ENCODE measurements at regions not wholly inside any gene's neighbourhood (a gene's known extent, or its start where the extent isn't known, plus 50 kb on each side); places are given as distances from the start of the nearest gene placed in this dataset.
A peak's percentile ranks its signal among the peaks of the same experiment; 100 is the strongest.
"Not testable (repeated sequence)": the region's sequence is repeated elsewhere in the genome, so short reads cannot be mapped to it uniquely, and the experiment has no call there.

DNA sequence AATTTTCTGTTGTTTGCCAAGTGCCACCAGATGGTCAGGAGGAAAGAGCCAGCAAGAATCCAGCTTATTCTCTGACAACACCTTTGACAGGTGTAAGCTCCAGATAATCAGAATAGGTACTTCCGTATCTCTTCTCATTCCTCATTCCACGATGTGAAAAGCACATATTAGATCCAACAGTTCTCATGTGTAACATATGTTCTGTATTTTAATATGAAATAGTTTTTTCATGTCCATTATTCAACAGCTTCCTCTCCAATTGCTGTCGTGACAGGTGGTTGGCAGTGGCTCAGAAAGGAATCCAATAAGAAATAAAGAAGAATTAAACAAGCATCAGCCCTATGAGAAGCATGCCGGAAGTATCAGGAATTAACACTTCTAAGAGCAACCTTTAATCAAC lies 1624.7 kb downstream of the MRPL39 start:
- DNase-seq (ENCODE audit: low read depth) = no peak

DNA sequence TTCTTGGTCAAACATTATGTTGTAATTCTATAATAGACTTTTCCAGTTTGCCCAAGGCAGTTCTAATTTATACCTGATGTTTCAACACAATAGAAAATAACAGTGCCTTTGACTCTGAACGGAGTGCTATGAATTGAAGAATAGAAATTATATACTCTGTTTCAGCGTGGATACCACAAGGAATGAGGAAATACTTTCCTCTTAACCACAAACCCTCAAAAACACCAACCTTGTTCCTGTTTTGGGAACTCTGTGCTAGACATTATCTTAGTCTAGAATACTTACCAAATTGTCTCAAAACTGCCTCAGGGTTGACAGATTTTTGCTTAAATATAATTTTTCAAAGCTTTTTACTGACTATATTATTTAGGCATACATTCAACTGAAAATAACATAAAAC lies 1629.3 kb downstream of the MRPL39 start:
- no peak for DNase-seq (ENCODE audit: low read depth)

- peak; percentile 37 for DNase-seq (ENCODE audit: low read depth)
Observed at GRCh38 chr21:23968722-23969647, 1638.3 kb downstream of the MRPL39 start.

DNA sequence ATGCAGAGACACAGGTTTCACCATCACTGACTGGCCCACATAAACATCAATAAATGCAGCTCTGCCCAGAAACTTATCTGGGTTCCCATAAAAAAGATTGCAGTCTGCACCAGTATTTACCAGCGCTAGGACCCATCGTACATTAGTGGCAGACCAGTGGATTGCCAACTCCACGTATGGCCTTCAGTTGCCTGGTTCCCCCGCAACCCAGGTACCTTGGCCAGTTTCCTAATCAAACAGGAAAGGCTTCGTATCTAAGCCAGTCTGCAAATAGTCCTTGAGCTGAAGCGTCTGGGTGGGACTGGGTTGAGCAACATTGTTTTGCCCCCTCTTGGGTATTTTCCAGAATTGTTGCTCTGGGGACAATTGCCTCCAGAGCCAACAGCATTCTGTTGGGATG lies 1639.3 kb downstream of the MRPL39 start:
- DNase-seq (ENCODE audit: low read depth) = no peak

DNA sequence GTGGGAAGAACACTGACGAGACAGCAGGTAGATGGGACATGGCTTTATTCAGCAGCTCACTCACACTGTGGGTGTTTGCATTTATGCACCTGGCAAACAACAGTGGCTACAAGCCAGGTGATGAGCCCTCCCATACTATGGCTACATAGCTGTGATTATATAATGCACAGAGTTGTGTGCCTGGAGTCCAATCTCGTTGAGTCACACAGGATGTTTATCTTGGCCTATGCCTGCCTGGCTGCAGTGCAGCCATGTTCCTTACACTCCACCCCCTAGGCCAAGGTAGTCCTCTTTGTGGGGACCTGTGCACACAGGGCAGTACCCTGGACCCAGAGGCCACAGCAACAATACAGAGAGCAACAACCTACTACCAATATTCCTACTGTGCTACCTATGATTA lies 1643.8 kb downstream of the MRPL39 start:
- no peak for DNase-seq (ENCODE audit: low read depth)

DNA sequence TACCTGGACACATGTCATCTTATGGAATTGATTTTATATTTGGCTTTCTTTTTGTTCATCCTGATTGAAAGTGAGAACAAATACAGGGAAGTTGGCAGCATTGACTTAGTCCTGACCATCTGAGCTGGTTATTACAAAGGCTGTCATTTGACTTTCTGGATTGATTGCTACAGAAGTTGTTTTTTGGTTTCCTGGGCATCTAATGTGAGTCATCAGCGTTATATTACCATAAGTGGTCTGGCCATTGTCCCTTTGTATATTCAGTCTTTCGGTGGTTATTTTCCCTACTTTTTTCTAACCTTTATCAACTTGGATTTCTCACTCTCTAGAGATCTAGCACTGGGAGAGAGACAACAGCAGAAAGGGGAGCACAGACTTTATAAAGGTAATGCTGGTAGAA lies 1646.5 kb downstream of the MRPL39 start:
- DNase-seq (ENCODE audit: low read depth) = no peak

DNA sequence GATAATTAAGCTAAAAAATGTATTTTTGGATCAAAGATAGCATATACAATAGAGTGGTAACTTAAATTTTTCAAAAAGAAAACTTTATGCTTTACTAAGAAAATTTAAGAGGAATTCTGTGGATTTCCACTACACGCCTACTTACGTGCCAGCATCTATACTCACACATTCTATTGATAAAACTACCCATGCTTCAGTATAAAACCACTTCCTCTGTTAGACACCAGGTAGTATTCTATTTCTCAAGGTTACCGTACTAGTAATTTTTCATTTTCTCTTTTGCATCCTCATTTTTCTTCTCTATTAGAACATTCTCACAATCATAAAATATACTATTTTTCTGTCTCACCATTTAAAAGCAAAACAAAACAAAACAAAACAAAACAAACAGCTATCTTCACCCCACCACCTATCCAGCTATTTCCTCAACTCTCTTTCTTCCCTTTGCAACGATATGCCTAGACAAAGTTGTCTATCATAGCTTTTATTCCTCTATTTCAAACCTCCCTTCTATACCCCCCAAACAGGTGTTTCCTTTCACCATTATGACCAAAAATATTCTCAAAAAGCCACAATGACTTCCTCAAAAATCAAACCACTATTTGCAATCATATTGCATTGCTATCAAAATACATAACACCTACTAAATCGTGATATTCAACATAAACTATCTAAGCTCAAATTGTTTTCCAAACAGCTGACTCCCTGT lies 1652.0 kb downstream of the MRPL39 start:
- DNase-seq (ENCODE audit: low read depth) = no peak

- DNase-seq (ENCODE audit: low read depth) = no peak
Observed at GRCh38 chr21:23952269-23952668, 1655.0 kb downstream of the MRPL39 start.

- no peak for DNase-seq (ENCODE audit: low read depth)
Observed at GRCh38 chr21:23951251-23951650, 1656.0 kb downstream of the MRPL39 start.

DNA sequence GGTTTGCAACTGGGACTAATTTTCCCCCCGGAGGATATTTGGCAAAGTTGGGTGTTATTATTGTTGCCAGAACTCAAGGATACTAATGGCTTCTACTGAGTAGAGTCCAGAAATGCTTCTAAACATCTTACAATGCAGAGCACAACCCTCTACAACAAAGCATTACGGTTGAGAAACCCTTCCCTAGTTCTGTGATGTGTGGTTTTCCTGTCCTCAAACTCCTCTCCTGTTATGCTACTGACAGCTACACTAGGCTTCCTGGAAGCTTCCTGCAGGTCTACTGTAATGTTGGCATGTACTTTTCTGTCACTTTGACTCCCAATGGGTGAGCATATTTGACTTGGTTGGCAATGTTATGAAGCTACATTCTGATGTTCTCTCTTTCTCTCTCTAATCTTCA lies 1656.9 kb downstream of the MRPL39 start:
- DNase-seq (ENCODE audit: low read depth) = no peak

DNA sequence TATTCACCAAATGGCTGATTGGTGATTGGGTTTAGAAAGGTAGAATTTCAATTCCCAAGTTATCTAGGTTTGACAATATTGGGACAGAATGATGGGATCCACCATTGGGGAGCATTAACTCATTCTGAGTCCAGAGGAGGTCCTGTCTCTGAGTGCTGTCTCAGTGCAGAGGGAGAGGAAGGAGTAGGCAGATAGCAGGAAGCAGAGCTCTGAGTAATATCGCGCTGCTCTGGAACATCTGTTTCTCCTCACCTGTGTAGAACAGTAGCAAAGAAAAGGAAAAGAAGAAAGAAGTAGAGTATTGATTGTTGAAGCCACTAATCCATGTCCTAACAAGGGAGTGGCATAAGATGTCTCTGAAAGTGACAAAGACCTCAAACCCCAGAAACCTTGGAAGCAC lies 1657.8 kb downstream of the MRPL39 start:
- no peak for DNase-seq (ENCODE audit: low read depth)

- no peak for DNase-seq (ENCODE audit: low read depth)
Observed at GRCh38 chr21:23939369-23940065, 1667.8 kb downstream of the MRPL39 start.

DNA sequence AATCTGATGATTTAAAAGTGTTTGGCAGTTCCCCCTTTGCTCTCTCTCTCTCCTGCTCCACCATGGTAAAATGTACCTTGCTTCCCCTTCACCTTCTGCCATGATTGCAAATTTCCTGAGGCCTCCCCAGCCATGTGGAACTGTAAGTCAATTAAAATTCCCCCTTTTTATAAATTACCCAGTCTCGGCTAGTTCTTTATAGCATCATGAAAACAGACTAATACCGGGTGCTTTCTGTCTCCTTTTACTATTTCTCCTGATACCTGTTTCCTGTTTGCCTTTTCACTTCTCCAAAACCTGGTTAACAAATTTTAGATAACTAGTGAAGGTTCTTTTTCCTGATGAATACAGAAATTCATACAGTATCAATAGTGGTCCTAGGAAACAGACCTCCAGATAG lies 1670.3 kb downstream of the MRPL39 start:
- no peak for DNase-seq (ENCODE audit: low read depth)

DNA sequence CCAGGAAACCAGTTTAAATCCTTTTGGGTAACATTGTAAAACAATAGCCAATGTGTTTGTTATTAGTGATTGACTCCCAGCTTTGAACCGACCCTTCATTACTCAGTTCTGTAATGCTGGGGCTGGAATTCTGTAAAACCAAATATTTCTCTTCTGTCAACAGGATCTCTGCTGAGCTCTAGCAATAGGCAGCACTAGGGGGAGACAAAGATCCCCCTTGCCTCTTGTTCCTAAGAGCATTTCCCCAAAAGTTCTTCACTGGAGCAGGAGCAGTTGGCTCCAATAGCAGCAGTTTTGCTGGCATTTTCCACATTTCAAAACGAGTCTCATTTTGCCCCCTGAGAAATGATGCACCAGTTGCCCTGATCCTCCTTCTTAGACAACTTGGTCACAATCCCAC lies 1671.1 kb downstream of the MRPL39 start:
- DNase-seq (ENCODE audit: low read depth) = no peak

DNA sequence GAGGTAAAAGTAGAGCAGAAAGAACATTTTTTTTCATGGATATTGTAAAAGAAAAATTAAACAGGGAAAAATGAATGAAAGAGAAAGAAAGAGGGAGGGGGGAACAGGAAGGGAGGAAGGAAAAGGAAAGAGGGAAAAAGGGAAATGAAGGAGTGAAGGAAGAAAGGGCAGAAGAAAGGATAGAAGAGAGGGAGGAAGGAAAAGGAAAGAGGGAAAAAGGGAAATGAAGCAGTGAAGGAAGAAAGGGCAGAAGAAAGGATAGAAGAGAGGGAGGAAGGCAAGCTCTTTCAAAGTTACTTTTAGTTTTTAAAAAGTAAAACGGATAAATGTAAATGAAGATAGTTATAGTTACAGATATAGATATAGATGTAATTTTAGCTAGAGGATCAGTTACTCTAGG lies 1676.7 kb downstream of the MRPL39 start:
- no peak for DNase-seq (ENCODE audit: low read depth)

DNA sequence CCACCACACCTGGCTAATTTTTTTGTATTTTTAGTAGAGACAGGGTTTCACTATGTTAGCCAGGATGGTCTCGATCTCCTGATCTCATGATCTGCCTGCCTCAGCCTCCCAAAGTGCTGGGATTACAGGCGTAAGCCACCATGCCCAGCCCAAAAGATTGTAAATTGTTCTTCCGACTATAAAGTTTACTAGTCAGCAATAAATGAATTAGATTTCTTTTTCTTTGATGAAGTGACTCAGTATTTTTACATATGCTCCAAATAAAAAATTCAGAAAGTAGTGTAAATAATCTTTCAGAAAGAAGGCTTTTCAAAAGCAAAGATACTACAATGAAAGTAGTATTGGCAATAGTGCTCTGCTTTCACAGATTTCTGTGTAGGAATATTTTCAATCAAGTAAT lies 1680.9 kb downstream of the MRPL39 start:
- not testable (repeated sequence) for DNase-seq (ENCODE audit: low read depth)

DNA sequence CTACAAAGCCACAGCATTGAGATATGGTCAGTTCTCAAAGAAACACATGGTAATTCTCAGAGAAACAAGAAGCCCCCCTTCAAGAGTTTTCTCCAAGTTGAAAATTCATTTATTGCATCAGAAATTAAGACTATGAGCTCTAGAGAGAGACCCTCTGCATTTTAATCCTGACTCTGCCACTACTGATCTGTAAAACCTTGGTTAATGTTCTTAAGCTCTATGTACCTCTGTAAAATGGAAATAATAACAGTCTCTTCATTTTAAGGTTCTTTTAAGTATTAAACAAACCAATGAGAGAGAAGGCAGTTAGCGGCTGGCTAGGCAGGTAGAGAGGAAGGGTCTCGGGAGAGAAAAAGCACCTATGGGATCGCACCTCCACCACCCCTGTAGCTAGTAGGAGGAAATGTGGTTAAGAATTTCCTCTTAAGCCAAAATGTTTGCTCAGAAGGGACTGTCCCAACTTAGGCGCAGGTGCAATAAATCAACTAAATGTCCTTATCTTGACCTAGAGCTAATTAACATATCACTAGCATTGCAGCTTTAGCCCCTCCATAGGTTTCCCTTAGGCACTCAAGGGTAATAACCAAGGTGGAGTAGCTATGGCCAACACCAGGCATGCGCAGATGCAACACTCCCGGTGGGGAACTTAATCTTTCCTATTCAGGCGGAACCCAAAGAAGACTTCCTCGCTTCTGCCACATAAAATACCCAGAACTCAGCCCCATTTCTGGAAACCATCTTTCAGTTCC lies 1685.4 kb downstream of the MRPL39 start:
- DNase-seq (ENCODE audit: low read depth) = no peak

GRCh38 chr21:23900727-23901126 lies 1706.6 kb downstream of the MRPL39 start:
- no peak for DNase-seq (ENCODE audit: low read depth)

GRCh38 chr21:23899561-23899960 lies 1707.7 kb downstream of the MRPL39 start:
- DNase-seq (ENCODE audit: low read depth) = no peak

DNA sequence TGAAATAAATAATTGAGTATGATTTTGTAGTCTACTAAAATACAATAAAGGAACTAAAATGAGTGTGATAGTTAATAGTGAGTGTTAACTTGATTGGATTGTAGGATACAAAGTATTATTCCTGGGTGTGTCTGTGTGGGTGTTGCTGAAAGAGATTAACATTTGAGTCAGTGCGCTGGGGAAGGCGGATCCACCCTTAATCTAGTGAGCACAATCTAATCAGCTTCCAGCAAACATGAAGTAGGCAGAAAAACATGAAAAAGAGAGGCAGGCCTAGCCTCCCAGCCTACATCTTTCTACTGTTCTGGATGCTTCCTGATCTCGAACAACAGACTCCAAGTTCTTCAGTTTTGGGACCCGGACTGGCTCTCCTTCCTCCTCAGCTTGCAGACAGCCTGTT lies 1716.6 kb downstream of the MRPL39 start:
- DNase-seq (ENCODE audit: low read depth) = no peak

DNA sequence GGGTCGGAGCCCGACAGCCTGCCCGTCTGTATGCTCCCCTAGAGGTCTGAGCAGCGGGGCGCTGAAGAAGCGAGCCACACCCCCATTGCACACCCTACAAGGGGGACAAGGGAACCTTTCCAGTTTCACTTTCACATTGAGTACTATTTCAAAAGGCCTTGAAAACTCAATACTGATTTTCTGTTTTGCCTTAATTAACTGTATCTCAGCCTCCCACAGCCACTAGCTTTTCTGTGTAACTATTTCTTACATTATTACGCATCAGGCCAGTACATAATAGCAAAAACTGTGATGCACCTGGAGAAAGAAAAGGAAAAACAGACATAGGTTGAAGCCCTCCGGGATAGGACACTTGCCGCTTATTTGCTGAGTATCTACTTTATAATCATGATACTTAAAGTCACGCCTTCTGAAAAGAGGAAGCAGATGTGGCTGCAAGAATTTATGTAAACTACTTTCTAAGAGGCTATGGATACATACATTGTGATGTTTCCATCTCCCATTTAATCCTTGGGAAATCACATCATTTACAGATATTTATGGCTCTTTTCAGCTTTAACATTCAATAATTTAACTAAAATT lies 1719.5 kb downstream of the MRPL39 start:
- peak; percentile 2 for DNase-seq (ENCODE audit: low read depth)
